Fibroblast of lung (primary cell): ENCODE measurements at regions not wholly inside any gene's neighbourhood (a gene's known extent, or its start where the extent isn't known, plus 50 kb on each side); places are given as distances from the start of the nearest gene placed in this dataset.
A peak's percentile ranks its signal among the peaks of the same experiment; 100 is the strongest.

ENCODE experiments used
- DNase-seq, 2 donors: peaks; one replicate each; pipeline versions ENCODE4 v3.0.0 to v3.0.0-alpha.2; 2010; ENCODE audit warnings: low read depth in 2 of 2
- H2AFZ ChIP-seq: 2 replicates; pipeline ENCODE4 v1.5.1; 2012; ENCODE audit warnings: low read length, control low read depth, inconsistent platforms
- H3K27ac ChIP-seq: 2 replicates; pipeline ENCODE4 v1.5.1; 2011; ENCODE audit warnings: low read length, control low read depth; ENCODE audit not compliant: insufficient read depth
- H3K27me3 ChIP-seq: 2 replicates; pipeline ENCODE4 v1.5.1; 2011; ENCODE audit warnings: mild to moderate bottlenecking, low read length; ENCODE audit not compliant: control insufficient read depth, insufficient read depth
- H3K36me3 ChIP-seq: 2 replicates; pipeline ENCODE4 v1.5.1; 2011; ENCODE audit warnings: low read length; ENCODE audit not compliant: control insufficient read depth, insufficient read depth
- H3K4me1 ChIP-seq: 2 replicates; pipeline ENCODE4 v1.5.1; 2011; ENCODE audit warnings: low read length; ENCODE audit not compliant: control insufficient read depth, insufficient read depth; ENCODE audit errors: extremely low read depth
- H3K4me2 ChIP-seq: 2 replicates; pipeline ENCODE4 v1.5.1; 2011; ENCODE audit warnings: low read length, control low read depth; ENCODE audit not compliant: insufficient read depth; ENCODE audit errors: extremely low read depth
- H3K4me3 ChIP-seq, 4 experiments: fragments of 200-600 bp in 1 of 4; sonication (generic) in 1 of 4; replicated peaks in 1 of 4; 2 replicates each; pipeline ENCODE4 v1.5.1; 2011 to 2016; ENCODE audit warnings: low read length in 4 of 4, low read depth in 3 of 4, mild to moderate bottlenecking in 3 of 4, control low read depth in 2 of 4, inconsistent platforms in 1 of 4, mixed read lengths in 1 of 4; ENCODE audit not compliant: insufficient read depth in 1 of 4; ENCODE audit errors: control extremely low read depth in 1 of 4
- H3K79me2 ChIP-seq: 2 replicates; pipeline ENCODE4 v1.5.1; 2012; ENCODE audit warnings: mild to moderate bottlenecking, low read length, inconsistent platforms; ENCODE audit not compliant: control insufficient read depth, insufficient read depth
- H3K9ac ChIP-seq: 2 replicates; pipeline ENCODE4 v1.5.1; 2011; ENCODE audit warnings: mild to moderate bottlenecking, low read length, control low read depth; ENCODE audit not compliant: insufficient read depth
- H3K9me3 ChIP-seq: 2 replicates; pipeline ENCODE4 v1.5.1; 2012; ENCODE audit warnings: low read depth, low read length; ENCODE audit not compliant: control insufficient read depth, insufficient read depth
- H4K20me1 ChIP-seq: 2 replicates; pipeline ENCODE4 v1.5.1; 2011; ENCODE audit warnings: low read length; ENCODE audit not compliant: control insufficient read depth, insufficient read depth; ENCODE audit errors: extremely low read depth
- EZH2 ChIP-seq: IDR thresholded peaks from 2 replicates; pipeline ENCODE4 v1.5.1; 2012; ENCODE audit warnings: low read length, control low read depth, mild to moderate bottlenecking; ENCODE audit errors: missing control alignments
- TF ChIP-seq, protein P1 (sequence below), 2 donors: IDR thresholded peaks in 1 of 2; conservative IDR thresholded peaks in 1 of 2; 1 replicate in 1 of 2; 2 replicates in 1 of 2; pipeline ENCODE4 v1.5.1; 2011 to 2012; ENCODE audit warnings: low read length in 2 of 2, control low read depth in 1 of 2, inconsistent platforms in 1 of 2, low read depth in 1 of 2, mild to moderate bottlenecking in 1 of 2

DNA sequence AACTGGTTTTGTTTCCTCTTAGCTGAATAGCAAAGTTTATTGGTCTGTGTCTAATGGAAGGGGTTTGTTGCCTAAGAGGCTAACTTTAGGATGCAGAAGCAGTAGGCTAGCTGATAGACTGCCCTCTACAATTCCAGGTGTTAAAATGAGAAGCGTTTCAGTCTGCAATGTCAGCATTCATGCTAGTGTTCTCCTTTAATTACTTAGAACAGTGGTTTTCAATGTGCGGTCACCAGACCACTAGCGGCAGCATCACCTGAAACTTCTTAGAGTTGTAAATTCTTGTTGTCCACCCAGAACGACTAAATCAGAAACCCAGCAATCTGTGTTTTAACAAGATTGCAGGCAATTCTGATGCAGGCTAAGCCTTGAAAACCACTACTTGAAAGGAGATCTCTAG is 392.9 kb downstream of the IPMK start:
- no peaks in the 10 kb centered on the region for H3K4me1 ChIP-seq
- no peak for DNase-seq
- no peak overlapping the region for H3K4me3 ChIP-seq
- no peak overlapping the region for H2AFZ ChIP-seq
- no peak overlapping the region for H3K4me2 ChIP-seq
- no peaks in the 10 kb centered on the region for H3K27me3 ChIP-seq
- no peaks in the 10 kb centered on the region for H3K79me2 ChIP-seq
- no peak overlapping the region for H3K9ac ChIP-seq
- TF ChIP-seq, protein P1, sequence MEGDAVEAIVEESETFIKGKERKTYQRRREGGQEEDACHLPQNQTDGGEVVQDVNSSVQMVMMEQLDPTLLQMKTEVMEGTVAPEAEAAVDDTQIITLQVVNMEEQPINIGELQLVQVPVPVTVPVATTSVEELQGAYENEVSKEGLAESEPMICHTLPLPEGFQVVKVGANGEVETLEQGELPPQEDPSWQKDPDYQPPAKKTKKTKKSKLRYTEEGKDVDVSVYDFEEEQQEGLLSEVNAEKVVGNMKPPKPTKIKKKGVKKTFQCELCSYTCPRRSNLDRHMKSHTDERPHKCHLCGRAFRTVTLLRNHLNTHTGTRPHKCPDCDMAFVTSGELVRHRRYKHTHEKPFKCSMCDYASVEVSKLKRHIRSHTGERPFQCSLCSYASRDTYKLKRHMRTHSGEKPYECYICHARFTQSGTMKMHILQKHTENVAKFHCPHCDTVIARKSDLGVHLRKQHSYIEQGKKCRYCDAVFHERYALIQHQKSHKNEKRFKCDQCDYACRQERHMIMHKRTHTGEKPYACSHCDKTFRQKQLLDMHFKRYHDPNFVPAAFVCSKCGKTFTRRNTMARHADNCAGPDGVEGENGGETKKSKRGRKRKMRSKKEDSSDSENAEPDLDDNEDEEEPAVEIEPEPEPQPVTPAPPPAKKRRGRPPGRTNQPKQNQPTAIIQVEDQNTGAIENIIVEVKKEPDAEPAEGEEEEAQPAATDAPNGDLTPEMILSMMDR (conservative IDR thresholded peaks at IDR 0.05 in 1 of 2, IDR thresholded peaks at IDR 0.05 in 1 of 2; ENCODE audit: low read depth in 1 of 2, low read length in 2 of 2): no peak
- TF ChIP-seq EZH2: no peak
- H3K36me3 ChIP-seq: no peaks in the 10 kb centered on the region
- H3K27ac ChIP-seq: no peak overlapping the region
- H4K20me1 ChIP-seq: no peaks in the 10 kb centered on the region
- no peaks in the 10 kb centered on the region for H3K9me3 ChIP-seq

DNA sequence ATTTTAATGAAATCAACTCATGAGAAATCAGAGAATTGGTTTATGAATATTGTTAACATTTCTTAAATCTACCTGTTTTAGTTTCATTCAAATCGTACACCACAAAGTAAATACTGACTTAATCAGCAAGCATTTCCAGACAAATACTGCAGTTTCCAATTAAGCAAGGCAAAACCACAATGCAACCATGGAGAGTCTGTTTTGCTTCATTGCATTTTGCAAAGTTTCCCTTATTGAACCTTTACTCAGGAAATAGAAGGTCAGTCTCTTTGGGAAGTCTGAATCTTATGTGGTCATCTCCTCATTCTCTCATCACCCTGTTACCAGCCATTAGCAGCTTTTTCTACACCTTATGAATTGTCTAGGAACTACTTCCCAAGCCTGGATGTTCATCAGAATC is 400.5 kb downstream of the IPMK start:
- Histone ChIP-seq H3K9me3 (no peaks in the 10 kb centered on the region), H3K79me2 (no peaks in the 10 kb centered on the region), H4K20me1 (peaks cover 1% of the 10 kb centered on the region), H2AFZ (no peak overlapping the region), H3K4me2 (no peak overlapping the region), H3K4me1 (no peaks in the 10 kb centered on the region), H3K4me3 (no peak overlapping the region), H3K9ac (no peak overlapping the region), H3K36me3 (no peaks in the 10 kb centered on the region), H3K27ac (no peak overlapping the region), H3K27me3 (no peaks in the 10 kb centered on the region)
- TF ChIP-seq EZH2: no peak
- TF ChIP-seq, protein P1 (conservative IDR thresholded peaks at IDR 0.05 in 1 of 2, IDR thresholded peaks at IDR 0.05 in 1 of 2; ENCODE audit: low read depth in 1 of 2, low read length in 2 of 2): no peak
- peak in 1 of 2 donors; percentile 1 for DNase-seq

DNA sequence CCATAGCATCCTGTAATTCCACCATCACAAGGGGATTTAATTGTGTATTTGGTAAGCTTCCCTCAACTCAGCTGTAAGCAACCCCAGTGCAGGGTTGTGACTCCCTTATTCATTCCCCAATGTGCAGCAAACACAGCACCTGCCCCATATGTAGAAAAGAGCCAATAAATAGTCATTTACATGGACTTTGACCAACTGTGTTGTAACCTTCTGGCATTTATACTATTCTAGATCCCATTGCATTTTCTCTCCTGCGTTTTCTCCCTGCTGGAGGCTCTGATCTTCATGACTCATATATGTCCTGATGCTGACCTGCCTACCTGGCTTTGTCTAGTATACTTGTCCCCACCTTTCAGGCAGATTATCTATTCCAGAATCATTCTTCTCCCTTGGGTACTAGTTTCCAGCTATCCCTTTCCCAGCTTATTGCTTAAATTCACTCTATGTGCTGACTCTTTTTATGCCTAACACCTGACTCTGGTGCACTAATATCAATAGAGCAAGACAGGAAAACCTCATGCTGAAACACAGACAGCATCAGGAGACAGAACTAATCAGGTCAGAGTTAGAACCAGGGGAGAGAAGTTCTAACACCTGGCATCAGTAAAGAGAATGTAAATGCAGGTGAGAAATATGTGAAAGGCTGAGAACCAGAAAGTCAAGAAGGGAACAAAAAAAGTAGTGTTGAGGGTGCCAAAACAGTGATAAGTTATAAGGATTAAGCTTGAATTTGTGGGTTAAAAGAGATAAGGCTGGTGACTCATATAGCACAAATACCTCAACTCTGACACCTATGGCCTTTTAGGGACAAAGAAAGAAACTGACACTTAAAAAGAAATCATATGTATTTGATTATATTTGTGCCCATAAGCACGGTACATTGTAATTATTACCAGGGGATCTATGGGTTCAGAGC is 402.7 kb downstream of the IPMK start:
- Histone ChIP-seq H3K4me2 (no peak overlapping the region), H3K27ac (no peak overlapping the region), H4K20me1 (peaks cover 1% of the 10 kb centered on the region), H2AFZ (no peak overlapping the region), H3K4me1 (no peaks in the 10 kb centered on the region), H3K36me3 (no peaks in the 10 kb centered on the region), H3K27me3 (no peaks in the 10 kb centered on the region), H3K9ac (no peak overlapping the region), H3K4me3 (no peak overlapping the region), H3K79me2 (no peaks in the 10 kb centered on the region), H3K9me3 (no peaks in the 10 kb centered on the region)
- no peak for DNase-seq
- TF ChIP-seq, protein P1 (conservative IDR thresholded peaks at IDR 0.05 in 1 of 2, IDR thresholded peaks at IDR 0.05 in 1 of 2; ENCODE audit: low read depth in 1 of 2, low read length in 2 of 2): no peak
- no peak for TF ChIP-seq EZH2
